ENCODE measurements at regions not wholly inside any gene's neighbourhood (a gene's known extent, or its start where the extent isn't known, plus 50 kb on each side); places are given as distances from the start of the nearest gene placed in this dataset.
A peak's percentile ranks its signal among the peaks of the same experiment; 100 is the strongest.

DNA sequence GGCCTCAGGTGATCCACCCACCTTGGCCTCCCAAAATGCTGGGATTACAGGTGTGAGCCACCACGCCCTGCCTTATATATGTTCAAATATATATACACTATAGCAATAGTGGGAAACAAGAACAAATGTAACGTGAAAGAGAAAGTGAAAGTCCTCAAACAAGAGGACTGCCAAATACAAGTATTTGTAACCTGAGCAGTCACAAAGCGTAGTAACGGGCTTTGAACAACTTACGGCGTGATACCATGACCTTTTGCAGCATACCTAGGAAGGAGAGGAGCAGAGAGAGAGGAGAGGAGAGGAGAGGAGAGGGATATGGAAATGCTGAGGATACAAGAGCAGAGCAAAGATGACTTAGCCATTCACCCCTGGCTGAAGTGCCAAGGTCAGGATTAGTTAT, 113.8 kb upstream of the RGPD4 start (continued):
- TF ChIP-seq, protein P1, sequence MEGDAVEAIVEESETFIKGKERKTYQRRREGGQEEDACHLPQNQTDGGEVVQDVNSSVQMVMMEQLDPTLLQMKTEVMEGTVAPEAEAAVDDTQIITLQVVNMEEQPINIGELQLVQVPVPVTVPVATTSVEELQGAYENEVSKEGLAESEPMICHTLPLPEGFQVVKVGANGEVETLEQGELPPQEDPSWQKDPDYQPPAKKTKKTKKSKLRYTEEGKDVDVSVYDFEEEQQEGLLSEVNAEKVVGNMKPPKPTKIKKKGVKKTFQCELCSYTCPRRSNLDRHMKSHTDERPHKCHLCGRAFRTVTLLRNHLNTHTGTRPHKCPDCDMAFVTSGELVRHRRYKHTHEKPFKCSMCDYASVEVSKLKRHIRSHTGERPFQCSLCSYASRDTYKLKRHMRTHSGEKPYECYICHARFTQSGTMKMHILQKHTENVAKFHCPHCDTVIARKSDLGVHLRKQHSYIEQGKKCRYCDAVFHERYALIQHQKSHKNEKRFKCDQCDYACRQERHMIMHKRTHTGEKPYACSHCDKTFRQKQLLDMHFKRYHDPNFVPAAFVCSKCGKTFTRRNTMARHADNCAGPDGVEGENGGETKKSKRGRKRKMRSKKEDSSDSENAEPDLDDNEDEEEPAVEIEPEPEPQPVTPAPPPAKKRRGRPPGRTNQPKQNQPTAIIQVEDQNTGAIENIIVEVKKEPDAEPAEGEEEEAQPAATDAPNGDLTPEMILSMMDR (conservative IDR thresholded peaks at IDR 0.05; ENCODE audit: low read depth in 2 of 2) = no peak
- TF ChIP-seq CREB1 (CRISPR knock-in tag; IDR thresholded peaks at IDR 0.05; ENCODE audit: low read depth) = no peak
- no peak for TF ChIP-seq REST (IDR thresholded peaks at IDR 0.05; ENCODE audit: unreplicated experiment)
- no peak for TF ChIP-seq EZH2 (IDR thresholded peaks at IDR 0.05; ENCODE audit: low read depth, unreplicated experiment)

- Histone ChIP-seq H3K36me3 (ENCODE audit: insufficient read depth) (no peaks in the 10 kb centered on the region), H3K4me2 (no peak overlapping the region; the same call in 1 of the 2 replicates), H3K27ac (ENCODE audit: low read depth) (no peak overlapping the region), H3K4me3 (no peak overlapping the region), H2AFZ (no peak overlapping the region), H4K20me1 (replicated peaks; ENCODE audit: insufficient read depth) (no peaks in the 10 kb centered on the region), H3K4me1 (ENCODE audit: insufficient read depth) (peaks cover 13% of the 10 kb centered on the region; the same call in 1 of the 2 replicates), H3K27me3 (ENCODE audit: insufficient read depth) (no peaks in the 10 kb centered on the region), H3K79me2 (replicated peaks; ENCODE audit: insufficient read depth) (no peaks in the 10 kb centered on the region), H3F3A (replicated peaks; ENCODE audit: low read depth) (no peaks in the 10 kb centered on the region), H3K9me2 (ENCODE audit: insufficient read depth) (no peaks in the 10 kb centered on the region)
- ATAC-seq (peak; percentile 95), DNase-seq (ENCODE audit: low spot score) (peak; percentile 68)
- no peaks in the 10 kb centered on the region for H3K36me3 Mint-ChIP-seq (ENCODE audit: low read depth)
- no peak overlapping the region for H3K4me3 Mint-ChIP-seq
- peaks cover 15% of the 10 kb centered on the region for H3K4me1 Mint-ChIP-seq
- H3K27me3 Mint-ChIP-seq (ENCODE audit: insufficient read depth, low read depth, poor library complexity) = no peaks in the 10 kb centered on the region
- H3K9me3 Mint-ChIP-seq = no peaks in the 10 kb centered on the region
- H3K27ac Mint-ChIP-seq = no peak overlapping the region
- no peak for TF ChIP-seq ZNF114 (CRISPR knock-in tag; IDR thresholded peaks at IDR 0.05)
- no peak for TF ChIP-seq REST (IDR thresholded peaks at IDR 0.05; ENCODE audit: unreplicated experiment)
- TF ChIP-seq NANOG (IDR thresholded peaks at IDR 0.05; ENCODE audit: borderline replicate concordance) = no peak
- no peak for TF ChIP-seq JUNB (IDR thresholded peaks at IDR 0.05; ENCODE audit: unreplicated experiment)
- TF ChIP-seq, protein P1 (conservative IDR thresholded peaks at IDR 0.05; ENCODE audit: low read depth in 2 of 2) = no peak
- no peak for TF ChIP-seq CREB1 (CRISPR knock-in tag; IDR thresholded peaks at IDR 0.05; ENCODE audit: low read depth)
- no peak for TF ChIP-seq POLR2AphosphoS5 (IDR thresholded peaks at IDR 0.05; ENCODE audit: low read depth)
- TF ChIP-seq EZH2phosphoT487 (IDR thresholded peaks at IDR 0.05; ENCODE audit: unreplicated experiment) = no peak
- no peak for TF ChIP-seq EZH2 (IDR thresholded peaks at IDR 0.05; ENCODE audit: low read depth, unreplicated experiment)
- TF ChIP-seq ZNF331 (CRISPR knock-in tag; IDR thresholded peaks at IDR 0.05; ENCODE audit: low read depth) = no peak
- TF ChIP-seq STAT1 (IDR thresholded peaks at IDR 0.05; ENCODE audit: unreplicated experiment) = no peak
- TF ChIP-seq ETS1 (IDR thresholded peaks at IDR 0.05) = no peak
These were observed 109.0 kb upstream of the RGPD4 start for GRCh38 chr2:107717661-107718060.
